ENCODE measurements at regions not wholly inside any gene's neighbourhood (a gene's known extent, or its start where the extent isn't known, plus 50 kb on each side); places are given as distances from the start of the nearest gene placed in this dataset.
"Not testable (repeated sequence)": the region's sequence is repeated elsewhere in the genome, so short reads cannot be mapped to it uniquely, and the experiment has no call there.

- CTCF ChIA-PET; H3K4me3 ChIP-seq (ENCODE audit: low read depth, low read length); DNase-seq (ENCODE audit: low read depth, low spot score); POLR2A ChIA-PET; H3K27ac ChIP-seq (ENCODE audit: low read depth, low read length); H3K9me3 ChIP-seq (ENCODE audit: control insufficient read depth, insufficient read depth, low read length); H3K27me3 ChIP-seq (ENCODE audit: control insufficient read depth, insufficient read depth, low read length): not testable (repeated sequence)
These were observed 50.3 kb upstream of the AGTPBP1 start for GRCh38 chr9:85792057-85792456.

GRCh38 chr9:85802978-85803695 lies 61.4 kb upstream of the AGTPBP1 start:
- H3K27me3 ChIP-seq (ENCODE audit: control insufficient read depth, insufficient read depth, low read length); CTCF ChIA-PET; POLR2A ChIA-PET; H3K9me3 ChIP-seq (ENCODE audit: control insufficient read depth, insufficient read depth, low read length); H3K27ac ChIP-seq (ENCODE audit: low read depth, low read length); DNase-seq (ENCODE audit: low read depth, low spot score); H3K4me3 ChIP-seq (ENCODE audit: low read depth, low read length): not testable (repeated sequence)

- DNase-seq (ENCODE audit: low read depth, low spot score); H3K9me3 ChIP-seq (ENCODE audit: control insufficient read depth, insufficient read depth, low read length); CTCF ChIA-PET; H3K27me3 ChIP-seq (ENCODE audit: control insufficient read depth, insufficient read depth, low read length); H3K27ac ChIP-seq (ENCODE audit: low read depth, low read length); POLR2A ChIA-PET: not testable (repeated sequence)
- H3K4me3 ChIP-seq (ENCODE audit: low read depth, low read length) = peak overlapping the region; percentile 75
These were observed 63.0 kb upstream of the AGTPBP1 start for GRCh38 chr9:85804847-85805133.

GRCh38 chr9:85805134-85806005 lies 63.6 kb upstream of the AGTPBP1 start:
- CTCF ChIA-PET; H3K9me3 ChIP-seq (ENCODE audit: control insufficient read depth, insufficient read depth, low read length); DNase-seq (ENCODE audit: low read depth, low spot score); H3K27ac ChIP-seq (ENCODE audit: low read depth, low read length); H3K27me3 ChIP-seq (ENCODE audit: control insufficient read depth, insufficient read depth, low read length); POLR2A ChIA-PET: not testable (repeated sequence)
- peak overlapping the region; percentile 75 for H3K4me3 ChIP-seq (ENCODE audit: low read depth, low read length)

GRCh38 chr9:85808329-85808728 lies 66.6 kb upstream of the AGTPBP1 start:
- POLR2A ChIA-PET; H3K4me3 ChIP-seq (ENCODE audit: low read depth, low read length); CTCF ChIA-PET; H3K27me3 ChIP-seq (ENCODE audit: control insufficient read depth, insufficient read depth, low read length); DNase-seq (ENCODE audit: low read depth, low spot score); H3K9me3 ChIP-seq (ENCODE audit: control insufficient read depth, insufficient read depth, low read length); H3K27ac ChIP-seq (ENCODE audit: low read depth, low read length): not testable (repeated sequence)

GRCh38 chr9:85813388-85813787 lies 71.6 kb upstream of the AGTPBP1 start:
- H3K27me3 ChIP-seq (ENCODE audit: control insufficient read depth, insufficient read depth, low read length); CTCF ChIA-PET; H3K9me3 ChIP-seq (ENCODE audit: control insufficient read depth, insufficient read depth, low read length); POLR2A ChIA-PET; H3K27ac ChIP-seq (ENCODE audit: low read depth, low read length); DNase-seq (ENCODE audit: low read depth, low spot score); H3K4me3 ChIP-seq (ENCODE audit: low read depth, low read length): not testable (repeated sequence)

GRCh38 chr9:85814800-85815199 lies 73.0 kb upstream of the AGTPBP1 start:
- DNase-seq (ENCODE audit: low read depth, low spot score); H3K4me3 ChIP-seq (ENCODE audit: low read depth, low read length); H3K27ac ChIP-seq (ENCODE audit: low read depth, low read length); H3K9me3 ChIP-seq (ENCODE audit: control insufficient read depth, insufficient read depth, low read length); CTCF ChIA-PET; H3K27me3 ChIP-seq (ENCODE audit: control insufficient read depth, insufficient read depth, low read length); POLR2A ChIA-PET: not testable (repeated sequence)

GRCh38 chr9:85818971-85819370 lies 77.2 kb upstream of the AGTPBP1 start:
- not testable (repeated sequence) for DNase-seq (ENCODE audit: low read depth, low spot score)
- CTCF ChIA-PET = interaction anchor here (0.7 to 2.4 kb wide), 4 partner anchors 16 to 421 kb away, joined by 3 to 8 read pairs (median 5); no protein-coding TSS in a partner anchor

GRCh38 chr9:85820598-85820997 lies 78.8 kb upstream of the AGTPBP1 start:
- DNase-seq (ENCODE audit: low read depth, low spot score); POLR2A ChIA-PET; H3K27me3 ChIP-seq (ENCODE audit: control insufficient read depth, insufficient read depth, low read length); H3K9me3 ChIP-seq (ENCODE audit: control insufficient read depth, insufficient read depth, low read length); H3K4me3 ChIP-seq (ENCODE audit: low read depth, low read length); H3K27ac ChIP-seq (ENCODE audit: low read depth, low read length): not testable (repeated sequence)
- CTCF ChIA-PET = interaction anchor here (0.6 to 2.4 kb wide), 4 partner anchors 22 to 585 kb away, joined by 3 to 8 read pairs (median 4); no protein-coding TSS in a partner anchor

More at GRCh38 chr9:85818971-85819370, 77.2 kb upstream of the AGTPBP1 start:
- H3K27ac ChIP-seq (ENCODE audit: low read depth, low read length); H3K9me3 ChIP-seq (ENCODE audit: control insufficient read depth, insufficient read depth, low read length); H3K27me3 ChIP-seq (ENCODE audit: control insufficient read depth, insufficient read depth, low read length); POLR2A ChIA-PET; H3K4me3 ChIP-seq (ENCODE audit: low read depth, low read length): not testable (repeated sequence)
- peak; percentile 36 for TF ChIP-seq CTCF (IDR thresholded peaks at IDR 0.05; ENCODE audit: low read depth, low read length)

All from AG04450 (cell line).